HG03196 (cell line): ENCODE measurements at regions not wholly inside any gene's neighbourhood (a gene's known extent, or its start where the extent isn't known, plus 50 kb on each side); places are given as distances from the start of the nearest gene placed in this dataset.

Experiments
- ATAC-seq: cut with Tn5 transposase; IDR thresholded peaks from one replicate; pipeline ENCODE4 v1.9.1; 2021; ENCODE audit not compliant: unreplicated experiment

GRCh38 chr2:186281726-186282125 lies 204.3 kb upstream of the ZC3H15 start:
- ATAC-seq, result no peak

GRCh38 chr2:186294248-186294888 lies 191.7 kb upstream of the ZC3H15 start:
- no peak for ATAC-seq

DNA sequence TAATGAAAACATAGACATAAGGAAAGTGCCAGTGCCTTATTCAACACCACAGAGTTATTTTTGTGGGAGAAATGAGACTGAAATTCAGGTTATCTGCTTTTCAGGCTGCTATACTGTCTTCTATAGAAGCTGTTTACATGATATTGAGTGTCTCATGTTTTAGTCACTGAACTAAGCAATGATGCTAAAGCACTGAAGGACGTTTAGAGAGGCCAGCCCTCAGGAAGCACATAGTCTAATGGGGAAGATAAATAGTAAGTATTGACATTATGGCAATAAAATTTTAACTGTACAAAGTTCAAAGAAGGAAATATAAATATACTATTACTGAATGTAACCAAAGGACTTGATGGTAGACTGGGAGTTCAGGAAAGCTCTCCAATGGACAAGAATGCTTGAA lies 186.4 kb upstream of the ZC3H15 start:
- ATAC-seq, result no peak

- no peak for ATAC-seq
Observed at GRCh38 chr2:186302263-186302662, 183.8 kb upstream of the ZC3H15 start.

DNA sequence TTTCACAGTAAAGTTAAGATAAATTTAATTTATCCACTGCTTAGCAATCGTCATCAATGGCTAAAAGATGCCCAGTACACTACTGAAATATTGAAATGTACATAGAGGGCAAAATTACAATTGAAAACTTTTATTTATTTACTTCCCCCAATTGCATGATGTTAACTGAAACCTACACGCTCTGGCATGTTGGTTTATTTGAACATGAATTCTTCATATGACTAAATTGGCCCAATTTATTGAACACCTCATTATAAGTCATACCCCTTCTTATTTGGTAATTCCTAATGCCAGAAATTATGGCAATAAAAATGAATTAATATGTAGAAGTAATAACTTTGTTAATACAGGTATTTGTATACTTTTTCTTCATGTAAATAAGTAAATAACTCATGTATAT lies 183.0 kb upstream of the ZC3H15 start:
- no peak for ATAC-seq

DNA sequence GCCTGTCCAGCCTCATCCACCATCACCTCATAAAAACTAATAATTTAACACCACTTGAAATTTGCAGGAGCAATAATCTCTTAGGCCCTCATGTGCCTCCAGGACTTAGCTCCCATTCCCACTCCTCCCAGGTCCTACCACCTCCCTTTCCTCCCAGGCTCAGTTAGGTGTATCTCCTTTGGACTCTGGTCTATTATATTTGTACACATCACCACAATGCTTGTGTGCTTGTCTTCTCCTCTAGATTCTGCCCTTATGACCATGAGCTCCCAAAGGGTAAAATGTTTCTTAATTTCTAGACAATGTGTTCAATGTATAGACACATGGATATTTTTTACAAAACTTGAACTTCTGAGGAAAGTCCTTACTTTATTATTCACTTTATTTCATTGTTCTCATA lies 182.0 kb upstream of the ZC3H15 start:
- ATAC-seq, result no peak

- ATAC-seq, result no peak
Observed at GRCh38 chr2:186306754-186307153, 179.3 kb upstream of the ZC3H15 start.

DNA sequence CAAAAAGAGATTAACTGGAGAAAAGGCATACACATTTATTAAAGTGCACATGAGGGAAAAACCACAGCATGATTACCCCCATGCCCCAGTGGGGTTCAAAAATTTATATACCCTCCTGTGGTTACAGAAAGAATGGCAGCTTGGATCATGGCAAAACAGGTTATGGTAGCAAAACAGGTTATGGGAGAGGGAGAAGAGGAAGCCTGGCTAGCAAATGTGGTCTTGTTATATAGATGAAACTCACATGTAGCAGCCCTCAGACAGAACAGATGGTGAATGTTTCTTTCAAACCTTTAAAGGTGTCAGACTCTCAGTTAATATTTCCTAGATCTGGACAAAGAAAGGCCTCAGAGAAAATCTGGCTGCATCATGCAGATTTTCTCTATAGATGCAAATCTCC lies 178.2 kb upstream of the ZC3H15 start:
- no peak for ATAC-seq

- ATAC-seq, result no peak
Observed at GRCh38 chr2:186308347-186308746, 177.7 kb upstream of the ZC3H15 start.

GRCh38 chr2:186309901-186310300 lies 176.2 kb upstream of the ZC3H15 start:
- ATAC-seq, result no peak

DNA sequence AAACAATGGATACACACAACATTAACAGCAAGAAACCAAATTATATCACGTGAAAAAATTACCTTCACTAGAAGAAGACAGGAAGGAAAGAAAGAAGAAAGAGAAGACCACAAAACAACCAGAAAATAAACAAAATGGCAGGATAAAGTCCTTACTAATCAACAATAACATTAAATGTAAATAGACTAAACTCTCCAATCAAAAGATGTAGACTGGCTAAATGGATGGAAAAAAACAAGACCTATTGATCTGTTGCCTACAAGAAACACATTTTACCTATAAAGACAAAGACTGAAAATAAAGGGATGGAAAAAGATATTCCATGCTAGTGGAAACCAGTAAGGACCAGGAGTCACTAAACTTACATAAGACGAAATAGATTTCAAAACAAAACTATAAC lies 167.0 kb upstream of the ZC3H15 start:
- no peak for ATAC-seq

DNA sequence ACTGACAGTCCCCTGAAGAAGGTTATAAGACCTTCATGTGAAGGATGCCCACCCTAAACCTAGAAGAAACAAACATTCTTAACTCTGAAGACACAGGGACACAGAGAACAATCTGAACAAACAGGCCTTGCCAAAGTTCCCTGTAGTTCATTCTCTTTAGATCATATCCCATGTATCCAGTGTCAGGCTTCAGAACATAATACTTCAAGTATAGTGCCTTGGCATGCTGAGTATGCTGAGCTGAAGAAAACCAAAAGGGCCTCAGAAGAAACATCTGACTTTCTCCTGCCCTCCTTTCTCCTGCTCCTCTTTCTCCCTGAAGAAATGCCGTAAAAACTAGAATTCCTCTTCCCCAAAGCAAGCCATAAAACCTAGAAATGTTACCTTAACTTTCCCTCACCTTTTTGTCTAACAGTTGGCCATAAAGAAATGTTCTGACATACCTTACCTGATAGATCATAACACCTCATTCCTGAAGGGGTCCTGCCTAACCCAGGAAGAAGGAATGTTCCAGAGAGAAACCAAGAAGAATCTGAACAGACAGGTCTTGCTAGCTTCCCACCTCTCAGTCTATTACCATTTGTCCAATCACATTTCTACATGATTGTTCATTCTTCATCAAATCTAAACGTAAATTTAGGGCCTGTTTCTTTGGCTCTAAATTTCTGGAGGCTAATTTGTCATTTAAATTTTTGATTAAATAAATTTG lies 160.1 kb upstream of the ZC3H15 start:
- no peak for ATAC-seq

DNA sequence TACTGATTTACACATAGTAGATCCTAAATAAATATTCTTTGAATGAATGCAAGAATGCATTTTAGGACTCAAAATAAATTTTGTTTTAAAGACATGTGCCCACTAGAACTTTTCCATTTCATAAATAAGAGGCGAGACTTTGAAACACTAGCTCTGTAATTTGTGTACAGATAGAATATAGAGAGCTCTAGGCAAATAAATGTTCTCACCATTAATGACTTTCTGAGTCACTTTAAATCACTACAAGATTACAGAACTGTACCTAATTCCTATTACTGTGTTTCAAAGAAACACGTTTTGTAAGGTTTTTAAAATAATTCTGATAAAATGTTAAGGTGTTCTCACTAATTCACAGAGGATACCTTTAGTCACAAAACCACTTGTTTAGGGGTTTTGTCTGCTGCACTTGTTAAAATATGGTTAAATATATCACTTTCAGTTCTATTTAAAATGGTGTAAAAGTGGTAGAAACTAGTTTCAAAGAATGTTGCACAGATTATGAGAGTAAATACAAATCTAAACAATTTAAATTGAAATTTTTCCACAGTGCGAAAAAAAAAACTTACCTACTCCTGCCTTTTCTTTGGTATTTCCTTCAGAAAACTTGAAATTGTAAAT lies 158.7 kb upstream of the ZC3H15 start:
- no peak for ATAC-seq

- ATAC-seq, result no peak
Observed at GRCh38 chr2:186328838-186329237, 157.2 kb upstream of the ZC3H15 start.

- no peak for ATAC-seq
Observed at GRCh38 chr2:186330050-186330449, 156.0 kb upstream of the ZC3H15 start.

GRCh38 chr2:186339716-186340115 lies 146.3 kb upstream of the ZC3H15 start:
- no peak for ATAC-seq

DNA sequence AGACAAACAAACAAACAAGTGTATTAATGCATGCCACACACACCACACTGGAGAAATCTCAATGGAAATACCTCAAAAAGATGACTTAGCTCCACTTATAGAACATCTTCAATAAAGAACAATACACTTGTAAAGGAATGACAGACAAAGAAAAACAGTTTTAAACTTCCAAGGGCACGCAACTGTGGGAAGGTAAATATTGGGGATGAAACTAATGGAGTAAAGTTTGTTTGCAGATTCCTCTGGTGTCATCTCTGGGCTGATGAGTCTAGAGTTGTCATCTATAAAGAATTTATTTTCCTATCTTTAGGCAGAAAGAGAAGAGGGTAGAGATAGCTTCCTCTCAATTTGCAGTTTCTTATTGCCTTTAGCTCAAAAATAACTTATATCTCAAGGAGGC lies 144.0 kb upstream of the ZC3H15 start:
- ATAC-seq, result no peak

DNA sequence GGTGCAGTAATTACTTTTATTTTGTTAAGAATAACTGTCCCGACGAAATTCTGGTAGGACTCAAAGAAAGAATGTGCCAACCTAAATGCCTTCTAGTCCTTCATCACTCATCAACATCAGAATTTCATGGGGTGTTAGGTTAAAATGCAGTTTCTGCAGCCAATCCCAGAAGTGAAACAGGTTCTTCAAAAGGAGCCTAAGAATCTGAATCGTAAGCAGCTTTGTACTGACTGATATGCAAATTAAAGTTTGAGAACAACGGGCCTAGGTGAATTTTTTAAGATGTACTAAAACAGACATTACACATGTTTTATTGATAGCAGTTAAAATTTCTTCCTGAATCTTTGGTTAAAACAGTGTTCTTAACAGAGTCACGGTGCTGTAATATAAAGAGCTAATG lies 140.3 kb upstream of the ZC3H15 start:
- ATAC-seq, result no peak

DNA sequence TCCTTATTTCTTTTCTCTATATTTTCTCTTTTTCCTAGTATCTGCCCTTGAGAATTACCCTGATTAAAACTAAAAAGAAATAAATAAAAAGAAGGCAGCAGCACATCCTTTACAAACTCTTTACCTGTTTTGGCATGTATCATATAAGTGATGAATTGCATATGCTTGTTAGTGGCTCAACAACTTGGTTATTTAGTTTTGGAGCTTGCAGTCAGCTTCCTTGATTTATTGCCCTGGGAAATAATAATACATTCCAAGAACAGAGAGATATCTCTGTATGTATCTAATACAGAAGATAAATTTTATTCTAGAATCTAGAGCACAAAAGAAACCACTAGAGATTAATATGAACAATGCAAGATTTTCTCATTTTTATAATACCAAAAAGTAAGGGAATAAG lies 139.8 kb upstream of the ZC3H15 start:
- no peak for ATAC-seq

- ATAC-seq, result no peak
Observed at GRCh38 chr2:186347472-186347871, 138.6 kb upstream of the ZC3H15 start.

GRCh38 chr2:186348200-186348599 lies 137.9 kb upstream of the ZC3H15 start:
- no peak for ATAC-seq

GRCh38 chr2:186349508-186349907 lies 136.6 kb upstream of the ZC3H15 start:
- no peak for ATAC-seq
